GM12865 (cell line): ENCODE measurements at regions not wholly inside any gene's neighbourhood (a gene's known extent, or its start where the extent isn't known, plus 50 kb on each side); places are given as distances from the start of the nearest gene placed in this dataset.

Experiments used
- DNase-seq: peaks from one replicate; pipeline ENCODE4 v3.0.0; 2010; ENCODE audit warnings: low read depth
- H3K4me3 ChIP-seq: 2 replicates; pipeline ENCODE4 v1.5.1; 2011; ENCODE audit warnings: mild to moderate bottlenecking, low read depth, low read length, control low read depth
- TF ChIP-seq, protein P1 (sequence below): IDR thresholded peaks from 2 replicates; pipeline ENCODE4 v1.5.1; 2011; ENCODE audit warnings: low read length, control low read depth, low read depth, inconsistent platforms; ENCODE audit not compliant: insufficient read depth; ENCODE audit errors: missing control alignments

DNA sequence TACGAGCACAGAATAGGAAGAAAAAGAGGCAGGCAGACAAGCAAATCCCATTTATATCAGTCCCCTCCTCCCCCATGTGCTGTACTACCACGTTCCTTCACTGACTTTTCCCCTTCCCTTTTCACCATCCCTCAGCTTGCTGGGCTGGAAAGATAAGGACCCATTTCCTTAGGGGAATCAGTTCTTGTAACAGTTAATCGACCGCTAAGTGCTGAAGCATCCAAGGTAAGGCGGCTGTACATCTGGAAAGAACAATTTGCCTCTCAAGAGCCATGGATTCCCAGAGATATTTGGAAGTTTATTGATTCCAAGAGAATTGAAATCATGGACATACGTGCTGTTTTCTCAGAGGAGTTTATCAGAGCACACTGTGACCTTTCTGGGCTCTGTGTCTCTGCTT lies 1688.0 kb downstream of the STIM2 start:
- TF ChIP-seq, protein P1, sequence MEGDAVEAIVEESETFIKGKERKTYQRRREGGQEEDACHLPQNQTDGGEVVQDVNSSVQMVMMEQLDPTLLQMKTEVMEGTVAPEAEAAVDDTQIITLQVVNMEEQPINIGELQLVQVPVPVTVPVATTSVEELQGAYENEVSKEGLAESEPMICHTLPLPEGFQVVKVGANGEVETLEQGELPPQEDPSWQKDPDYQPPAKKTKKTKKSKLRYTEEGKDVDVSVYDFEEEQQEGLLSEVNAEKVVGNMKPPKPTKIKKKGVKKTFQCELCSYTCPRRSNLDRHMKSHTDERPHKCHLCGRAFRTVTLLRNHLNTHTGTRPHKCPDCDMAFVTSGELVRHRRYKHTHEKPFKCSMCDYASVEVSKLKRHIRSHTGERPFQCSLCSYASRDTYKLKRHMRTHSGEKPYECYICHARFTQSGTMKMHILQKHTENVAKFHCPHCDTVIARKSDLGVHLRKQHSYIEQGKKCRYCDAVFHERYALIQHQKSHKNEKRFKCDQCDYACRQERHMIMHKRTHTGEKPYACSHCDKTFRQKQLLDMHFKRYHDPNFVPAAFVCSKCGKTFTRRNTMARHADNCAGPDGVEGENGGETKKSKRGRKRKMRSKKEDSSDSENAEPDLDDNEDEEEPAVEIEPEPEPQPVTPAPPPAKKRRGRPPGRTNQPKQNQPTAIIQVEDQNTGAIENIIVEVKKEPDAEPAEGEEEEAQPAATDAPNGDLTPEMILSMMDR, result no peak
- H3K4me3 ChIP-seq, result no peak overlapping the region
- no peak for DNase-seq

DNA sequence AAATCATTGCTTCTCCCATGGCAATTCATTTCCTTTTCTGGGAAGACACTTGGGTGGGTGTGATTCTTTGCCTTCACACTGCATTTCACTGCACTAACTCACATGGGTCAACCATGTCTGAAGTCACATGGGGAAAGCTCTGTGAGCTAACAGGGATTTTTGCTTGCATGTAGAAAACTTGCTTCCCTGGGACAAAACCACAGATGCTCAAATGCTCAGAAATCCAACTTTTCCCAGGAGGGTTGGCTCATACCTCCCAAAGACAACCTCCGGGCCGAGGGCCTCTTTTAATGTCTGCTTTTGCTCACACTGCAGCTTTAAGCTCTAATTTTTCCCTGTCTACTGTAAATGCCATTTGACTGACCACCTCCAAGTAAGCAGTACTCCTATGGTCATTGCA lies 1695.2 kb downstream of the STIM2 start:
- TF ChIP-seq, protein P1, result no peak
- no peak overlapping the region for H3K4me3 ChIP-seq
- DNase-seq, result no peak

DNA sequence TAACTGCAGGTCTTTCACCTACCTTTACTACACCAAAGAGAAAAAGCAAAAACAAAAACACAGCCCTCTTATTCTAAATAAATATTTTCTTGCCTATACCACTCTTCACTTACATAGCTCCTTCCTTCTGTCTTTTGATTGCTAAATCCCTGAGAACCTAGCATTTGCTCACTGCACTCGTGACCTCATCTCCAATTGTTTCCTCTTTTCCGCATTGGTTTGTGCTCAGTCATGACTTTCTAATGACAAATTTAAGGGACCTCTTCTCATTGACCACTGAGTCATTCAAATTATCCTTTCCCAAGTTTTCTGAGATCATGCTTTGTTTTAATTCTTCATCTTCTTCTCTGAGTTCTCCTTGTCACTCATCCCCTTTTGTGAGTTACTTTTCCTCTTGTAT lies 1697.1 kb downstream of the STIM2 start:
- TF ChIP-seq, protein P1, result no peak
- DNase-seq, result no peak
- no peak overlapping the region for H3K4me3 ChIP-seq

DNA sequence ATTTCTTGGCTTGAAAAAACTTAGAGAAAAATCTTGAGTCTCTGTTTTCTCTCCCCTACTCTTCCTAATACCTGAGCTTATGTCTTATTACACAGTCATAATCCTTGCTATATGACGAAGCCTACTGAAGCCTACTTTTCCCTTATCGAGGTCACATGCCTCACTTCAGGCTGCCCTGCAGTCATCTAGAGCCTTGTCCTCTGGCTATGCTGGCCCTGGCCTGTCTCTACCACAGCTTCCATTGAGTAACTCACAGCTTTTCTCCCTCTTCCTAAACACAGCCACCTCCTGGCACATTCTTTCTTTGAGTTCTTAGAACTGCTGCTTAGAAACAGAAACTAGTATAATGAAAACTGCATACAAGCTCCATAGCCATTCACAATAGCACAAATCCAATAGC lies 1698.3 kb downstream of the STIM2 start:
- DNase-seq, result no peak
- TF ChIP-seq, protein P1, result no peak
- H3K4me3 ChIP-seq, result no peak overlapping the region

DNA sequence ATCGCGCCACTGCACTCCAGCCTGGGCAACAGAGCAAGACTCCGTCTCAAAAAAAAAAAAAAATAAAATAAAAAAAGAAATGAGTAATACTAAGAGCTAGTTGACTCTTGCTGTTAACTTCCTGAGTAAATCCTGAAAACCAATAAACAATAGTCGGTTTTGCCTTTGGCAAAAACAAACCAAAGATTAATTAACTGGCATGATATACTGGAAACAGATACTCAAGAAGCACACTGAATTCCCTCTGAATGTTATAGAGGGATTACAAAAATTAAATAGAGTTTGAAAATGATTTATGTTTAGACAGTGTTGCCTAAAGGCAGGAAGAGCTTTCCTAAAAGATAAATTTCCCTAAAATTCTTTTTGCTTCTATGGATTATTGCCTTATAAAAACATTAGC lies 1702.3 kb downstream of the STIM2 start:
- TF ChIP-seq, protein P1, result no peak
- DNase-seq, result no peak
- no peak overlapping the region for H3K4me3 ChIP-seq

DNA sequence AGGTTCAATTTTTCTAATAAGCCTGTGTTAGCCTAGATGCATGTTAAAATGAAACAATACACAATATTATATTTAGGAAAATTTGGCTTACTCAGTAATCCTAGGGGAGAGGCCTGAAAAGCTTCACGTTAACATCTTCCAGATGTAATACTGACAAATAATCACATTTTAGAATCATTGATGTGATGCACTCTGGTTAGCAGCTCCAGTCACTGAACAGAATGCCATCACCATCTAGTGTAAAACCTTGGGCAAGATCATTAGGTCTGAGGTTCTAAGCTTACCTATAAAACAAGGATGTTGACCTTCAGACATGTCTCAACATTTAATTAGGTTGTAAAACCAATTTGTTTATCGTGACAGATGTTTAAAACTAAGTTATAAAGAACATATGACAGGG lies 1704.8 kb downstream of the STIM2 start:
- H3K4me3 ChIP-seq, result no peak overlapping the region
- no peak for DNase-seq
- TF ChIP-seq, protein P1, result no peak

DNA sequence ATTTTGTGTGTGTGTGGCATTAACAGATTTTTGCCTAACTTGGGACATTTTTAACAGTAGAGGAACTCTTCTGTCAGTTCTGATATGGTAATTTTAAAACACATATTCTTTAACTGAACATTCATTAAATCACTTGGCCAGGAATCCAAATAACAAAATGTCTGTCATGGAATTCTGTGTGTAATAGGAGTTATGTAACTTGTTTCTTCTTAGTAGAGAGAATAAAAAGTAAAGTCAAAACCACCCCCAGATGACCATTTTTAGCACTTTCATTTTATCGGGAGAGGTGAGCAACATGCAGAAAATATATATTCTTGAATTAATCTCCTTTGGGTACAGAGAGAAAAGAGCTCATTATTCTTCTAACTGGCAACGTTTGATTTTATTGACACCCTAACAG lies 1740.3 kb downstream of the STIM2 start:
- no peak overlapping the region for H3K4me3 ChIP-seq
- TF ChIP-seq, protein P1, result no peak
- DNase-seq, result no peak
